ENCODE measurements at regions not wholly inside any gene's neighbourhood (a gene's known extent, or its start where the extent isn't known, plus 50 kb on each side); places are given as distances from the start of the nearest gene placed in this dataset.

DNA sequence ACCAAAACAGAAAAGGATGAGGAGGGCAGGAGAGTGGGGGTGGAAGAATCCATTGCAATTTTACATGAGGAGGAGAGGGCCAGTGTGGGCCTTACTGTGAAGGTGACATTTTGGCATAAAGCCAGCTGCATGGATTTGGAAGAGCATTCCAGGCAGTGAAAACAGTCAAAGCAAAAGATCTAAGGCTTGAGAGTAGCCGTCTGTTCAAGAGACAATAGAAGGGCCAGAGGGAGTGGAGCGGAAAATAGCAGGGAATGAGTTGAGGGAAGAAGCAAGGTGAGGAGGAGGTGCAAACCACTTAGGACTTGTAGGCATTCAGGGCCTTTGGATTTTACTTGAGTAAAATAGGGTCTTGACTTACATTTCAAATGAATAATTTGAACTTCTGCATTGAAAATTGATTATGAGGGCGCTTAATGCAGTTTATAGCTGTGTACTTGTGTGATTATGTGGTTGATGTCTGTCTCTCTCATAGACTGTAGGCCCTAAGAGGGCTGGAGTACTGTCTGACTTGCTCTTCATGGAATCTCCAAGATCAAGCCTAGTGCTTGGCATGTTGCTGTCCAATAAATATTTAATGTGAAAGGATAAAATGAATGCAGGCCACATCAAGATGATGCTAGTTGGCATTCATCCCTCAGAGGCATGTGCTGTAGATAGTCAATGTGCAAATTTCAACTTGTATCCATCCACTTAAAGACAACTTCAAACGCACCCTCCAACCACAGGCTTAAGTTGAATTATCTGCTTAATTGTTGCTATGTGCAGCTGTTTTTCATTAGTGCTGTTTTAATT is 772.1 kb upstream of the RBFOX1 start:
- TF ChIP-seq HDGF (IDR thresholded peaks at IDR 0.05; ENCODE audit: borderline replicate concordance) (no peak), LEF1 (IDR thresholded peaks at IDR 0.05; ENCODE audit: borderline replicate concordance) (no peak), FOXA1 (IDR thresholded peaks at IDR 0.05) (no peak), FOXK2 (IDR thresholded peaks at IDR 0.05) (no peak), TARDBP (IDR thresholded peaks at IDR 0.05) (no peak), SP1 (IDR thresholded peaks at IDR 0.05) (no peak), SUZ12 (IDR thresholded peaks at IDR 0.05) (no peak)
- TF ChIP-seq, protein P1, sequence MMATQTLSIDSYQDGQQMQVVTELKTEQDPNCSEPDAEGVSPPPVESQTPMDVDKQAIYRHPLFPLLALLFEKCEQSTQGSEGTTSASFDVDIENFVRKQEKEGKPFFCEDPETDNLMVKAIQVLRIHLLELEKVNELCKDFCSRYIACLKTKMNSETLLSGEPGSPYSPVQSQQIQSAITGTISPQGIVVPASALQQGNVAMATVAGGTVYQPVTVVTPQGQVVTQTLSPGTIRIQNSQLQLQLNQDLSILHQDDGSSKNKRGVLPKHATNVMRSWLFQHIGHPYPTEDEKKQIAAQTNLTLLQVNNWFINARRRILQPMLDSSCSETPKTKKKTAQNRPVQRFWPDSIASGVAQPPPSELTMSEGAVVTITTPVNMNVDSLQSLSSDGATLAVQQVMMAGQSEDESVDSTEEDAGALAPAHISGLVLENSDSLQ (IDR thresholded peaks at IDR 0.05), result no peak
